Natural killer cell (primary cell): ENCODE measurements at regions not wholly inside any gene's neighbourhood (a gene's known extent, or its start where the extent isn't known, plus 50 kb on each side); places are given as distances from the start of the nearest gene placed in this dataset.

Source experiments
- ATAC-seq, 3 donors: fragments of 150-1000 bp in 2 of 3; fragments of 200-7000 bp in 1 of 3; cut with Tn5 transposase; 1 replicate in 1 of 3; 2 replicates in 2 of 3; pipeline ENCODE4 v1.10.0; 2021; ENCODE audit warnings: mild to moderate bottlenecking in 2 of 3, moderate library complexity in 2 of 3
- DNase-seq, 2 donors: peaks; one replicate each; pipeline versions ENCODE4 v3.0.0 to v3.0.0-alpha.2; 2013 to 2021; ENCODE audit warnings: mixed read lengths in 1 of 2
- H3K27ac ChIP-seq: one replicate; pipeline ENCODE4 v1.5.1; 2013; ENCODE audit warnings: mild to moderate bottlenecking, low read length
- H3K27me3 ChIP-seq: one replicate; pipeline ENCODE4 v1.6.1; 2013; ENCODE audit warnings: low read length; ENCODE audit not compliant: control insufficient read depth, insufficient read depth
- H3K36me3 ChIP-seq: one replicate; pipeline ENCODE4 v1.6.1; 2013; ENCODE audit warnings: low read length; ENCODE audit not compliant: control insufficient read depth, insufficient read depth
- H3K4me1 ChIP-seq: one replicate; pipeline ENCODE4 v1.6.1; 2013; ENCODE audit warnings: low read length; ENCODE audit not compliant: control insufficient read depth, insufficient read depth
- H3K4me3 ChIP-seq: one replicate; pipeline ENCODE4 v1.5.1; 2013; ENCODE audit warnings: low read length
- H3K9me3 ChIP-seq: one replicate; pipeline ENCODE4 v1.6.1; 2013; ENCODE audit warnings: low read length; ENCODE audit not compliant: control insufficient read depth, insufficient read depth
- H3K27ac Mint-ChIP-seq, 2 donors: one replicate each; pipeline ENCODE4 v1.8.0; 2022; ENCODE audit warnings: mild to moderate bottlenecking in 2 of 2, mixed read lengths in 2 of 2, moderate library complexity in 1 of 2
- H3K27me3 Mint-ChIP-seq, 2 donors: one replicate each; pipeline ENCODE4 v1.8.0; 2022; ENCODE audit warnings: low read depth in 2 of 2, mixed read lengths in 2 of 2
- H3K36me3 Mint-ChIP-seq: one replicate; pipeline ENCODE4 v1.8.0; 2022; ENCODE audit warnings: mixed read lengths
- H3K4me1 Mint-ChIP-seq, 2 donors: one replicate each; pipeline ENCODE4 v1.8.0; 2022; ENCODE audit warnings: mixed read lengths in 2 of 2
- H3K4me3 Mint-ChIP-seq: one replicate; pipeline ENCODE4 v1.8.0; 2022; ENCODE audit warnings: mild to moderate bottlenecking, moderate library complexity, mixed read lengths
- H3K9me3 Mint-ChIP-seq, 2 donors: one replicate each; pipeline ENCODE4 v1.8.0; 2022; ENCODE audit warnings: mixed read lengths in 2 of 2
- WGBS: methylation state at CpG from one replicate; pipeline ENCODE4 v1.1.7; 2013; ENCODE audit warnings: missing lambda C conversion rate; ENCODE audit not compliant: insufficient coverage; 5-methylcytosine and 5-hydroxymethylcytosine counted together
- intact Hi-C: fragments of 100-400 bp; cut with micrococcal nuclease; formaldehyde crosslinking; loops from one replicate; pipeline ENCODE4 v1.14.2; 2022
- TF ChIP-seq, protein P1 (sequence below): fragments of 200-600 bp; IDR thresholded peaks from one replicate; pipeline ENCODE4 v1.8.0; 2022; ENCODE audit warnings: antibody characterized with exemption

DNA sequence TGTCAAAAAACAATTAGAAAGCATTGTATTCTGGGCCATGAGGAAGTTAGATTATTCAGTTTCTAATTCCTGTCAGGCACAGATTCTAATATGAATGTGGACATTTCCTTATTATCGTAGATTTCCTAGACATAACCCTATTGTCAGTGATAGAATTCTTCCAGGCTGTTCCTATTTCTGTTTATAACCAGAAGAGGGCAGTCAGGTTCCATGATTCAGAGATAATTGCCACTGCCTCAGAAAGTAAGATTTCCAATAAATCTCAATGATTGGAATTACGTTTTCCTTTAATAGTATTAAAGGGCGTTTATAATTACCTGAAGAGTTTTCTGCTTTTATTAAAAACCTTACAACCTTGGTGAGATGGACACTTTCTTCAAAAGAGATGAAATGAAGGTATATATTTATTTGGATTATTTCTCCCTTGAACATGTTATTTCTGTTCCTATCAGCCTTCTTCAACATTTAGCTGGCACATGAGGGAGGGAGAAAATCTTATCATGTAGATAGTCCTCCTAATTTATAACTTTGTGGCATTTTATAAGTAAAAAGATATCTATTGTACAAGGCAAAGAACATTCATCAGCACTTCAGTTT lies 439.2 kb downstream of the MCTP2 start:
- Mint-ChIP-seq H3K9me3 (peaks cover 0 to 2% of the 10 kb centered on the region in 2 donors), H3K36me3 (no peaks in the 10 kb centered on the region), H3K27ac (no peak overlapping the region), H3K4me1 (peaks cover 0 to 10% of the 10 kb centered on the region in 2 donors), H3K27me3 (peaks cover 25 to 41% of the 10 kb centered on the region in 2 donors), H3K4me3 (no peak overlapping the region)
- ATAC-seq (peak in 1 of 3 donors; percentile 37), DNase-seq (peak in 1 of 2 donors; percentile 45)
- no peak overlapping the region for H3K4me3 ChIP-seq
- no peaks in the 10 kb centered on the region for H3K27me3 ChIP-seq
- H3K27ac ChIP-seq, result no peak overlapping the region
- no peaks in the 10 kb centered on the region for H3K9me3 ChIP-seq
- TF ChIP-seq, protein P1, sequence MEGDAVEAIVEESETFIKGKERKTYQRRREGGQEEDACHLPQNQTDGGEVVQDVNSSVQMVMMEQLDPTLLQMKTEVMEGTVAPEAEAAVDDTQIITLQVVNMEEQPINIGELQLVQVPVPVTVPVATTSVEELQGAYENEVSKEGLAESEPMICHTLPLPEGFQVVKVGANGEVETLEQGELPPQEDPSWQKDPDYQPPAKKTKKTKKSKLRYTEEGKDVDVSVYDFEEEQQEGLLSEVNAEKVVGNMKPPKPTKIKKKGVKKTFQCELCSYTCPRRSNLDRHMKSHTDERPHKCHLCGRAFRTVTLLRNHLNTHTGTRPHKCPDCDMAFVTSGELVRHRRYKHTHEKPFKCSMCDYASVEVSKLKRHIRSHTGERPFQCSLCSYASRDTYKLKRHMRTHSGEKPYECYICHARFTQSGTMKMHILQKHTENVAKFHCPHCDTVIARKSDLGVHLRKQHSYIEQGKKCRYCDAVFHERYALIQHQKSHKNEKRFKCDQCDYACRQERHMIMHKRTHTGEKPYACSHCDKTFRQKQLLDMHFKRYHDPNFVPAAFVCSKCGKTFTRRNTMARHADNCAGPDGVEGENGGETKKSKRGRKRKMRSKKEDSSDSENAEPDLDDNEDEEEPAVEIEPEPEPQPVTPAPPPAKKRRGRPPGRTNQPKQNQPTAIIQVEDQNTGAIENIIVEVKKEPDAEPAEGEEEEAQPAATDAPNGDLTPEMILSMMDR, result peak; percentile 70
- H3K4me1 ChIP-seq, result no peaks in the 10 kb centered on the region
- H3K36me3 ChIP-seq, result no peaks in the 10 kb centered on the region
- intact Hi-C loops, result no loop called here
- WGBS, result 0% methylated on average over 1 of the region's 3 CpGs

DNA sequence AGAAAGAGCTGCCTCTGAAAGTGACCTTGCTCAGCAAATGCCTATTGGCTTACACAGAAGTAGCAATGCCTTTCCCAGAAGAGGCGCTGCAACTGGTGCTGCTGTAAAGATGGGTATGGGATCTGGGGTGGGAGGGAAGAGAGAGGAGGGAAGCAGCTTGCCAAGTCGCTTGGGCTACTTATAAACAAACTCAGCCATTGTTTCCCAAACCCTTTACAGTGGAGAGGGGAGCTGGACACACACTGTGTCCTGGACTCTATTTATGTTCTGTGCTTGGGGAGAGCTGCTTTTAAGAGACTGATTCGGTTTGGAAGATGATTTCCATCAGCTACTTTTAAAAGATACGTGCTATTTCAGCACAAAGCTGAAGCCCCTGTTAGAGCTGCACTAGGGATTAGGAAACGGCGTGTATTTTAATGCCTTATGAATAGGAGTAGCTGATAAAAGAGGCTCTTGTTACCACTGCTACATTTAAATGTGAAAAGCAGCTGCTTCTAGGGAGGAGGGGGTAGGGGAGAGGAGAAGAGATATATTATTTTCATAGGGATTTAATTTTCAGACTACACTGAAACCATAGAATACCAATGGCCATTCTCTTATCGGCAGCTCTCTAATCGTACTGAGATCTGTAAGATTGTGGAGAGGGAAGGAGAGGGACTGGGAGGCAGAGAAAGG lies 440.6 kb downstream of the MCTP2 start:
- H3K4me3 ChIP-seq, result no peak overlapping the region
- H3K9me3 ChIP-seq, result no peaks in the 10 kb centered on the region
- intact Hi-C loops, result no loop called here
- Mint-ChIP-seq H3K4me3 (no peak overlapping the region), H3K36me3 (no peaks in the 10 kb centered on the region), H3K27ac (no peak overlapping the region), H3K27me3 (peaks cover 22 to 42% of the 10 kb centered on the region in 2 donors), H3K9me3 (peaks cover 0 to 2% of the 10 kb centered on the region in 2 donors), H3K4me1 (peaks cover 0 to 9% of the 10 kb centered on the region in 2 donors)
- no peaks in the 10 kb centered on the region for H3K27me3 ChIP-seq
- H3K27ac ChIP-seq, result no peak overlapping the region
- DNase-seq, result no peak
- 76% methylated on average over 8 of the region's 8 CpGs for WGBS
- no peaks in the 10 kb centered on the region for H3K36me3 ChIP-seq
- no peaks in the 10 kb centered on the region for H3K4me1 ChIP-seq
- TF ChIP-seq, protein P1, result no peak
- no peak for ATAC-seq

- no peaks in the 10 kb centered on the region for H3K27me3 ChIP-seq
- no peaks in the 10 kb centered on the region for H3K9me3 ChIP-seq
- WGBS, result 77% methylated on average over 9 of the region's 9 CpGs
- H3K27me3 Mint-ChIP-seq, result peaks cover 23 to 51% of the 10 kb centered on the region in 2 donors
- no peaks in the 10 kb centered on the region for H3K4me1 Mint-ChIP-seq
- no peak overlapping the region for H3K4me3 ChIP-seq
- DNase-seq (no peak), ATAC-seq (no peak)
- no peaks in the 10 kb centered on the region for H3K36me3 Mint-ChIP-seq
- no peak overlapping the region for H3K27ac Mint-ChIP-seq
- no peak overlapping the region for H3K4me3 Mint-ChIP-seq
- H3K9me3 Mint-ChIP-seq, result no peaks in the 10 kb centered on the region
- intact Hi-C loops, result no loop called here
- H3K36me3 ChIP-seq, result no peaks in the 10 kb centered on the region
- H3K4me1 ChIP-seq, result no peaks in the 10 kb centered on the region
- no peak overlapping the region for H3K27ac ChIP-seq
- TF ChIP-seq, protein P1, result no peak
These were observed 442.4 kb downstream of the MCTP2 start for GRCh38 chr15:94673801-94674200.

DNA sequence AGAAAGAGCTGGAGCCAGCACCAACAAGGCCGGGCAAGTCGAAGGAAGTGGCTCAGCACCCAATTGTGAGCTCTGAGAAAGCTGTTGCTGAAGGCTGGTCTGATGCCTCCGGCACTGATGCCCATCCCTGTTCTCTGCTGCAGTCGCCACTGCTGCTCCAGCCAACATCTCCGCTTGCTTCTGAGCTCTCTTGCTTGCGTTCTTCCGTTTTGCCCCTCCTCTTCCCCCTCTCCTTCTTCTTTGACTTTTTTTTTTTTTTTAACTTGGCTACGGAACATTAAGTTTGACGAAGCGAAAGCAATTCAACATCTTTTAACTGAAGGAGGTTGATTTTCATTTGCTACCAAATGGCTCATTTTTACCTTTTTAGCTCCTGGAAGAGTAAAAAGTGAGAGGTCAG lies 442.9 kb downstream of the MCTP2 start:
- intact Hi-C loops, result no loop called here
- TF ChIP-seq, protein P1, result no peak
- no peaks in the 10 kb centered on the region for H3K9me3 Mint-ChIP-seq
- Histone ChIP-seq H3K27me3 (no peaks in the 10 kb centered on the region), H3K4me3 (no peak overlapping the region), H3K4me1 (no peaks in the 10 kb centered on the region), H3K36me3 (no peaks in the 10 kb centered on the region), H3K9me3 (no peaks in the 10 kb centered on the region), H3K27ac (no peak overlapping the region)
- WGBS, result 76% methylated on average over 7 of the region's 10 CpGs
- H3K4me3 Mint-ChIP-seq, result no peak overlapping the region
- ATAC-seq (no peak), DNase-seq (no peak)
- no peaks in the 10 kb centered on the region for H3K36me3 Mint-ChIP-seq
- H3K27me3 Mint-ChIP-seq, result peaks cover 27 to 56% of the 10 kb centered on the region in 2 donors
- no peaks in the 10 kb centered on the region for H3K4me1 Mint-ChIP-seq
- H3K27ac Mint-ChIP-seq, result no peak overlapping the region
